ENCODE measurements at regions not wholly inside any gene's neighbourhood (a gene's known extent, or its start where the extent isn't known, plus 50 kb on each side); places are given as distances from the start of the nearest gene placed in this dataset.

DNA sequence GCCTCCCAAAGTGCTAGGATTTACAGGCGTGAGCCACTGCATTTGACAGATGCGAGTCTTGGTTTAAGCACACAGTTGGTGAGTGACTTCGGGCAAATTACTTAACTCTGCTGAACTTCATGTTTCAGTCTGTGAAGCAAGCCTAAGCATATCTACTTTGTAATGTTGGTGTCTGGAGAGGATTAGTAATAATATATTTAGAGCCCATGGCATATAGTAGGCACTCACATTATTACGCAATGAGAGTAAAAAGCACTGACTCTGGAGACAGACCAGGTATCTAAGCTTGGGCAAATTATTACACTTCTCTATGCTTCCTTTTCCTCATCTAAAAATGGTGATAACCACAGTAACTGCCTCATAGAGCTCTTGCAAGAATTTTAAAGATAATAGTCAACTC is 208.7 kb upstream of the P2RY1 start:
- TF ChIP-seq, protein P1, sequence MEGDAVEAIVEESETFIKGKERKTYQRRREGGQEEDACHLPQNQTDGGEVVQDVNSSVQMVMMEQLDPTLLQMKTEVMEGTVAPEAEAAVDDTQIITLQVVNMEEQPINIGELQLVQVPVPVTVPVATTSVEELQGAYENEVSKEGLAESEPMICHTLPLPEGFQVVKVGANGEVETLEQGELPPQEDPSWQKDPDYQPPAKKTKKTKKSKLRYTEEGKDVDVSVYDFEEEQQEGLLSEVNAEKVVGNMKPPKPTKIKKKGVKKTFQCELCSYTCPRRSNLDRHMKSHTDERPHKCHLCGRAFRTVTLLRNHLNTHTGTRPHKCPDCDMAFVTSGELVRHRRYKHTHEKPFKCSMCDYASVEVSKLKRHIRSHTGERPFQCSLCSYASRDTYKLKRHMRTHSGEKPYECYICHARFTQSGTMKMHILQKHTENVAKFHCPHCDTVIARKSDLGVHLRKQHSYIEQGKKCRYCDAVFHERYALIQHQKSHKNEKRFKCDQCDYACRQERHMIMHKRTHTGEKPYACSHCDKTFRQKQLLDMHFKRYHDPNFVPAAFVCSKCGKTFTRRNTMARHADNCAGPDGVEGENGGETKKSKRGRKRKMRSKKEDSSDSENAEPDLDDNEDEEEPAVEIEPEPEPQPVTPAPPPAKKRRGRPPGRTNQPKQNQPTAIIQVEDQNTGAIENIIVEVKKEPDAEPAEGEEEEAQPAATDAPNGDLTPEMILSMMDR (conservative IDR thresholded peaks at IDR 0.05; ENCODE audit: low read depth in 2 of 2) = no peak
- TF ChIP-seq EZH2 (IDR thresholded peaks at IDR 0.05; ENCODE audit: low read depth, unreplicated experiment) (no peak), POLR2AphosphoS5 (IDR thresholded peaks at IDR 0.05; ENCODE audit: low read depth) (no peak), ZNF114 (CRISPR knock-in tag; IDR thresholded peaks at IDR 0.05) (no peak), CREB1 (CRISPR knock-in tag; IDR thresholded peaks at IDR 0.05; ENCODE audit: low read depth) (no peak), JUNB (IDR thresholded peaks at IDR 0.05; ENCODE audit: unreplicated experiment) (no peak), ZNF462 (CRISPR knock-in tag; IDR thresholded peaks at IDR 0.05) (no peak), STAT1 (IDR thresholded peaks at IDR 0.05; ENCODE audit: unreplicated experiment) (no peak), NANOG (IDR thresholded peaks at IDR 0.05; ENCODE audit: borderline replicate concordance) (no peak), REST (IDR thresholded peaks at IDR 0.05; ENCODE audit: unreplicated experiment) (no peak)
- TF ChIP-seq, protein P2, sequence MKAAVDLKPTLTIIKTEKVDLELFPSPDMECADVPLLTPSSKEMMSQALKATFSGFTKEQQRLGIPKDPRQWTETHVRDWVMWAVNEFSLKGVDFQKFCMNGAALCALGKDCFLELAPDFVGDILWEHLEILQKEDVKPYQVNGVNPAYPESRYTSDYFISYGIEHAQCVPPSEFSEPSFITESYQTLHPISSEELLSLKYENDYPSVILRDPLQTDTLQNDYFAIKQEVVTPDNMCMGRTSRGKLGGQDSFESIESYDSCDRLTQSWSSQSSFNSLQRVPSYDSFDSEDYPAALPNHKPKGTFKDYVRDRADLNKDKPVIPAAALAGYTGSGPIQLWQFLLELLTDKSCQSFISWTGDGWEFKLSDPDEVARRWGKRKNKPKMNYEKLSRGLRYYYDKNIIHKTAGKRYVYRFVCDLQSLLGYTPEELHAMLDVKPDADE (IDR thresholded peaks at IDR 0.05) = no peak
